ENCODE measurements at regions not wholly inside any gene's neighbourhood (a gene's known extent, or its start where the extent isn't known, plus 50 kb on each side); places are given as distances from the start of the nearest gene placed in this dataset.
A peak's percentile ranks its signal among the peaks of the same experiment; 100 is the strongest.

DNA sequence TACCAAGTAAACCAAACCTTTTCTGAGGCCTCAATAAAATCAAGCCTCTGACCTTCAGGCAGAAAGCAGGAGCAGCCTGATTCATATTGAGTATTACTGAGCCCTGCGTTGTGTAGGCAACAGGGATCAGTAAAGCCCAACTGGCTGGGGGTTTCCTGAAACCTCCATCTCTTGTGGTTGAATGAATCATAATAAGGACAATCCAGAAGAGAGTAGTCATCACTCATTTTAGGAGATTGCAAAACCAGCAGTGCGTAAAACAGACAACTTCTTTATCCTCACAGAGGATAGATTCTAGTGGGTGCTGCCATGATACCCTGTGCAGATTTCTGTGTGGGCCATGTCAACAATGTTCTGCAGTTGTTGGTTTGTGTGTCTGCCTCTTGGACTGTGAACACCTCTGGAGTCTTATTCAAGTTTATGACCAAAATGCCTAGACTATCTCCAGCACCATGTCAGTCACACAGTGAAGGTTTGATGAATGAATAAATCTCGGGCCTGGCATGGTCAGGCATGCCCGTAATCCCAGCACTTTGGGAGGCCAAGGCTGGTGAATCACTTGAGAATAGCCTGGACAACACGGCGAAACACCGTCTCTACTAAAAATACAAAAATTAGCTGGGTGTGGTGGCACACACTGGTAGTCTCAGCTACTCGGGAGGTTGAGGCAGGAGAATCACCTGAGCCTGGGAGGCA lies 51.8 kb upstream of the RAB27B start:
- ChIA-PET CTCF (no interaction called here), POLR2A (interaction anchor here (1.0 to 1.6 kb wide), 2 partner anchors 35 to 46 kb away, joined by 3 to 7 read pairs; no protein-coding TSS in a partner anchor)
- peak; percentile 83 for FAIRE-seq
- Histone ChIP-seq H3K4me2 (peak overlapping the region; percentile 64), H3K9me3 (no peaks in the 10 kb centered on the region), H3K4me1 (peaks cover 41% of the 10 kb centered on the region), H3K4me3 (peak overlapping the region; percentile 12; the same call in 1 of the 3 replicates), H3K27ac (peak overlapping the region; percentile 91 to 96)
- peak; percentile 96 to 99 for ATAC-seq
- 3% methylated on average over 5 of the region's 8 CpGs for WGBS (ENCODE audit: missing lambda C conversion rate)
- peak; percentile 57 to 92 for DNase-seq (ENCODE audit: low read depth in 1 of 2, low spot score in 1 of 2)
- TF ChIP-seq ZC3H11A (IDR thresholded peaks at IDR 0.05), result no peak
- no peak for TF ChIP-seq NR3C1 (IDR thresholded peaks at IDR 0.05)
- TF ChIP-seq CHD2 (IDR thresholded peaks at IDR 0.05; ENCODE audit: low read length, partially characterized antibody), result no peak
- TF ChIP-seq NPAS2 (CRISPR knock-in tag; IDR thresholded peaks at IDR 0.05; ENCODE audit: borderline replicate concordance), result no peak
- TF ChIP-seq ATOH8 (CRISPR knock-in tag; IDR thresholded peaks at IDR 0.05; ENCODE audit: low read depth), result no peak
- peak; percentile 87 to 90; a peak in 4 of 5 replicates for TF ChIP-seq JUN (IDR thresholded peaks at IDR 0.05)
- no peak for TF ChIP-seq MYC (IDR thresholded peaks at IDR 0.05; ENCODE audit: borderline replicate concordance, low read length)
- TF ChIP-seq MAX (IDR thresholded peaks at IDR 0.05), result peak; percentile 66
- no peak for TF ChIP-seq ZSCAN20 (CRISPR knock-in tag; IDR thresholded peaks at IDR 0.05)
- peak; percentile 40 to 61 for TF ChIP-seq RAD21 (conservative IDR thresholded peaks at IDR 0.05 in 1 of 2, IDR thresholded peaks at IDR 0.05 in 1 of 2)
- TF ChIP-seq BHLHE40 (IDR thresholded peaks at IDR 0.05; ENCODE audit: low read depth, low read length), result no peak
- TF ChIP-seq HDAC2 (IDR thresholded peaks at IDR 0.05), result no peak
- TF ChIP-seq, protein P1, sequence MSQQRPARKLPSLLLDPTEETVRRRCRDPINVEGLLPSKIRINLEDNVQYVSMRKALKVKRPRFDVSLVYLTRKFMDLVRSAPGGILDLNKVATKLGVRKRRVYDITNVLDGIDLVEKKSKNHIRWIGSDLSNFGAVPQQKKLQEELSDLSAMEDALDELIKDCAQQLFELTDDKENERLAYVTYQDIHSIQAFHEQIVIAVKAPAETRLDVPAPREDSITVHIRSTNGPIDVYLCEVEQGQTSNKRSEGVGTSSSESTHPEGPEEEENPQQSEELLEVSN (IDR thresholded peaks at IDR 0.05; ENCODE audit: borderline replicate concordance, low read depth), result no peak
- no peak for TF ChIP-seq NFE2L2 (conservative IDR thresholded peaks at IDR 0.05; ENCODE audit: low read length)
- no peak for TF ChIP-seq HEYL (CRISPR knock-in tag; IDR thresholded peaks at IDR 0.05)
- TF ChIP-seq KDM5A (IDR thresholded peaks at IDR 0.05), result no peak
- TF ChIP-seq, protein P2, sequence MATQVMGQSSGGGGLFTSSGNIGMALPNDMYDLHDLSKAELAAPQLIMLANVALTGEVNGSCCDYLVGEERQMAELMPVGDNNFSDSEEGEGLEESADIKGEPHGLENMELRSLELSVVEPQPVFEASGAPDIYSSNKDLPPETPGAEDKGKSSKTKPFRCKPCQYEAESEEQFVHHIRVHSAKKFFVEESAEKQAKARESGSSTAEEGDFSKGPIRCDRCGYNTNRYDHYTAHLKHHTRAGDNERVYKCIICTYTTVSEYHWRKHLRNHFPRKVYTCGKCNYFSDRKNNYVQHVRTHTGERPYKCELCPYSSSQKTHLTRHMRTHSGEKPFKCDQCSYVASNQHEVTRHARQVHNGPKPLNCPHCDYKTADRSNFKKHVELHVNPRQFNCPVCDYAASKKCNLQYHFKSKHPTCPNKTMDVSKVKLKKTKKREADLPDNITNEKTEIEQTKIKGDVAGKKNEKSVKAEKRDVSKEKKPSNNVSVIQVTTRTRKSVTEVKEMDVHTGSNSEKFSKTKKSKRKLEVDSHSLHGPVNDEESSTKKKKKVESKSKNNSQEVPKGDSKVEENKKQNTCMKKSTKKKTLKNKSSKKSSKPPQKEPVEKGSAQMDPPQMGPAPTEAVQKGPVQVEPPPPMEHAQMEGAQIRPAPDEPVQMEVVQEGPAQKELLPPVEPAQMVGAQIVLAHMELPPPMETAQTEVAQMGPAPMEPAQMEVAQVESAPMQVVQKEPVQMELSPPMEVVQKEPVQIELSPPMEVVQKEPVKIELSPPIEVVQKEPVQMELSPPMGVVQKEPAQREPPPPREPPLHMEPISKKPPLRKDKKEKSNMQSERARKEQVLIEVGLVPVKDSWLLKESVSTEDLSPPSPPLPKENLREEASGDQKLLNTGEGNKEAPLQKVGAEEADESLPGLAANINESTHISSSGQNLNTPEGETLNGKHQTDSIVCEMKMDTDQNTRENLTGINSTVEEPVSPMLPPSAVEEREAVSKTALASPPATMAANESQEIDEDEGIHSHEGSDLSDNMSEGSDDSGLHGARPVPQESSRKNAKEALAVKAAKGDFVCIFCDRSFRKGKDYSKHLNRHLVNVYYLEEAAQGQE (IDR thresholded peaks at IDR 0.05), result no peak
- TF ChIP-seq, protein P3, sequence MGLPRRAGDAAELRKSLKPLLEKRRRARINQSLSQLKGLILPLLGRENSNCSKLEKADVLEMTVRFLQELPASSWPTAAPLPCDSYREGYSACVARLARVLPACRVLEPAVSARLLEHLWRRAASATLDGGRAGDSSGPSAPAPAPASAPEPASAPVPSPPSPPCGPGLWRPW (IDR thresholded peaks at IDR 0.05), result peak; percentile 76
- peak; percentile 84; the same call in 1 of the 2 replicates for TF ChIP-seq GATA3 (IDR thresholded peaks at IDR 0.05; ENCODE audit: borderline replicate concordance)
- TF ChIP-seq CEBPB (IDR thresholded peaks at IDR 0.05), result peak; percentile 92 to 99
- TF ChIP-seq RCOR1 (IDR thresholded peaks at IDR 0.05; ENCODE audit: low read depth, low read length), result no peak
- no peak; the same call in 1 of the 2 replicates for TF ChIP-seq PBX3 (IDR thresholded peaks at IDR 0.05)
- TF ChIP-seq CHD4 (IDR thresholded peaks at IDR 0.05; ENCODE audit: borderline replicate concordance), result no peak
- 0 out of 2 replicates have a peak, but pooled peaks have one; percentile 11 for TF ChIP-seq FOSB (CRISPR knock-in tag; IDR thresholded peaks at IDR 0.05)
- TF ChIP-seq TFCP2L1 (CRISPR knock-in tag; IDR thresholded peaks at IDR 0.05), result no peak
- TF ChIP-seq SMC3 (IDR thresholded peaks at IDR 0.05), result peak; percentile 59; the same call in 2 of the 3 replicates
- no peak for TF ChIP-seq EHMT2 (IDR thresholded peaks at IDR 0.05; ENCODE audit: low read depth)
- TF ChIP-seq, protein P4, sequence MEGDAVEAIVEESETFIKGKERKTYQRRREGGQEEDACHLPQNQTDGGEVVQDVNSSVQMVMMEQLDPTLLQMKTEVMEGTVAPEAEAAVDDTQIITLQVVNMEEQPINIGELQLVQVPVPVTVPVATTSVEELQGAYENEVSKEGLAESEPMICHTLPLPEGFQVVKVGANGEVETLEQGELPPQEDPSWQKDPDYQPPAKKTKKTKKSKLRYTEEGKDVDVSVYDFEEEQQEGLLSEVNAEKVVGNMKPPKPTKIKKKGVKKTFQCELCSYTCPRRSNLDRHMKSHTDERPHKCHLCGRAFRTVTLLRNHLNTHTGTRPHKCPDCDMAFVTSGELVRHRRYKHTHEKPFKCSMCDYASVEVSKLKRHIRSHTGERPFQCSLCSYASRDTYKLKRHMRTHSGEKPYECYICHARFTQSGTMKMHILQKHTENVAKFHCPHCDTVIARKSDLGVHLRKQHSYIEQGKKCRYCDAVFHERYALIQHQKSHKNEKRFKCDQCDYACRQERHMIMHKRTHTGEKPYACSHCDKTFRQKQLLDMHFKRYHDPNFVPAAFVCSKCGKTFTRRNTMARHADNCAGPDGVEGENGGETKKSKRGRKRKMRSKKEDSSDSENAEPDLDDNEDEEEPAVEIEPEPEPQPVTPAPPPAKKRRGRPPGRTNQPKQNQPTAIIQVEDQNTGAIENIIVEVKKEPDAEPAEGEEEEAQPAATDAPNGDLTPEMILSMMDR (IDR thresholded peaks at IDR 0.05), result no peak
- TF ChIP-seq HOXB5 (CRISPR knock-in tag; IDR thresholded peaks at IDR 0.05), result no peak
- no peak for TF ChIP-seq POLR2A (IDR thresholded peaks at IDR 0.05; ENCODE audit: low read length)
- TF ChIP-seq TP53 (CRISPR knock-in tag; IDR thresholded peaks at IDR 0.05), result no peak
- TF ChIP-seq, protein P5, sequence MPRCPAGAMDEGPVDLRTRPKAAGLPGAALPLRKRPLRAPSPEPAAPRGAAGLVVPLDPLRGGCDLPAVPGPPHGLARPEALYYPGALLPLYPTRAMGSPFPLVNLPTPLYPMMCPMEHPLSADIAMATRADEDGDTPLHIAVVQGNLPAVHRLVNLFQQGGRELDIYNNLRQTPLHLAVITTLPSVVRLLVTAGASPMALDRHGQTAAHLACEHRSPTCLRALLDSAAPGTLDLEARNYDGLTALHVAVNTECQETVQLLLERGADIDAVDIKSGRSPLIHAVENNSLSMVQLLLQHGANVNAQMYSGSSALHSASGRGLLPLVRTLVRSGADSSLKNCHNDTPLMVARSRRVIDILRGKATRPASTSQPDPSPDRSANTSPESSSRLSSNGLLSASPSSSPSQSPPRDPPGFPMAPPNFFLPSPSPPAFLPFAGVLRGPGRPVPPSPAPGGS (IDR thresholded peaks at IDR 0.05), result peak; percentile 78; the same call in 2 of the 3 replicates

Data from A549 (cell line).